Effector memory CD8-positive, alpha-beta T cell (primary cell): ENCODE measurements at regions not wholly inside any gene's neighbourhood (a gene's known extent, or its start where the extent isn't known, plus 50 kb on each side); places are given as distances from the start of the nearest gene placed in this dataset.
"Not testable (repeated sequence)": the region's sequence is repeated elsewhere in the genome, so short reads cannot be mapped to it uniquely, and the experiment has no call there.

ENCODE experiments used
- ATAC-seq: fragments of 150-1000 bp; cut with Tn5 transposase; replicated peaks from 2 replicates; pipeline ENCODE4 v1.10.0; 2021; ENCODE audit warnings: mild to moderate bottlenecking, moderate library complexity
- DNase-seq, 3 experiments: peaks; one replicate each; pipeline ENCODE4 v3.0.0; 2021
- H3K27ac Mint-ChIP-seq, 2 donors: one replicate each; pipeline ENCODE4 v1.8.0; 2022; ENCODE audit warnings: mild to moderate bottlenecking in 2 of 2, mixed read lengths in 2 of 2, moderate library complexity in 2 of 2
- H3K27me3 Mint-ChIP-seq, 2 donors: one replicate each; pipeline ENCODE4 v1.8.0; 2022; ENCODE audit warnings: mixed read lengths in 2 of 2
- H3K36me3 Mint-ChIP-seq: one replicate; pipeline ENCODE4 v1.8.0; 2022; ENCODE audit warnings: mild to moderate bottlenecking, moderate library complexity, mixed read lengths; ENCODE audit not compliant: insufficient read depth
- H3K4me1 Mint-ChIP-seq, 2 donors: one replicate each; pipeline ENCODE4 v1.8.0; 2022; ENCODE audit warnings: low read depth in 2 of 2, mixed read lengths in 2 of 2
- H3K4me3 Mint-ChIP-seq, 2 donors: one replicate each; pipeline ENCODE4 v1.8.0; 2022; ENCODE audit warnings: mild to moderate bottlenecking in 2 of 2, mixed read lengths in 2 of 2, moderate library complexity in 2 of 2
- H3K9me3 Mint-ChIP-seq, 2 donors: one replicate each; pipeline ENCODE4 v1.8.0; 2022; ENCODE audit warnings: mixed read lengths in 2 of 2

- not testable (repeated sequence) for ATAC-seq, H3K4me3 Mint-ChIP-seq, H3K36me3 Mint-ChIP-seq, H3K27ac Mint-ChIP-seq, H3K4me1 Mint-ChIP-seq, DNase-seq, H3K27me3 Mint-ChIP-seq
- H3K9me3 Mint-ChIP-seq = peaks cover 10 to 20% of the 10 kb centered on the region in 2 donors
Measured at GRCh38 chr11:96585944-96586880, 196.4 kb downstream of the JRKL start.

GRCh38 chr11:96588793-96589192 lies 199.0 kb downstream of the JRKL start:
- not testable (repeated sequence) for H3K4me1 Mint-ChIP-seq, H3K27ac Mint-ChIP-seq, H3K36me3 Mint-ChIP-seq, ATAC-seq, DNase-seq, H3K27me3 Mint-ChIP-seq, H3K4me3 Mint-ChIP-seq
- H3K9me3 Mint-ChIP-seq = peaks cover 8 to 20% of the 10 kb centered on the region in 2 donors

GRCh38 chr11:96595011-96595410 lies 205.2 kb downstream of the JRKL start:
- Mint-ChIP-seq H3K36me3 (no peaks in the 10 kb centered on the region), H3K4me3 (no peak overlapping the region), H3K9me3 (peaks cover 0 to 7% of the 10 kb centered on the region in 2 donors), H3K27ac (no peak overlapping the region), H3K27me3 (no peaks in the 10 kb centered on the region), H3K4me1 (no peaks in the 10 kb centered on the region)
- ATAC-seq (no peak), DNase-seq (no peak)

- Mint-ChIP-seq H3K27me3 (no peaks in the 10 kb centered on the region), H3K27ac (no peak overlapping the region), H3K9me3 (peaks cover 0 to 8% of the 10 kb centered on the region in 2 donors), H3K4me3 (no peak overlapping the region), H3K36me3 (no peaks in the 10 kb centered on the region), H3K4me1 (no peaks in the 10 kb centered on the region)
- no peak for DNase-seq
- ATAC-seq = no peak
Measured at GRCh38 chr11:96607864-96608558, 218.2 kb downstream of the JRKL start.

GRCh38 chr11:96614101-96614500 lies 224.3 kb downstream of the JRKL start:
- Mint-ChIP-seq H3K4me1 (no peaks in the 10 kb centered on the region), H3K4me3 (no peak overlapping the region), H3K27me3 (no peaks in the 10 kb centered on the region), H3K36me3 (peaks cover 3% of the 10 kb centered on the region), H3K9me3 (peaks cover 0 to 8% of the 10 kb centered on the region in 2 donors), H3K27ac (no peak overlapping the region)
- ATAC-seq = no peak
- DNase-seq = no peak

- Mint-ChIP-seq H3K9me3 (peaks cover 1 to 8% of the 10 kb centered on the region in 2 donors), H3K36me3 (peaks cover 3% of the 10 kb centered on the region)
- no peak for ATAC-seq
Measured at GRCh38 chr11:96614846-96615245, 225.0 kb downstream of the JRKL start.

GRCh38 chr11:96620464-96621044 lies 230.7 kb downstream of the JRKL start:
- Mint-ChIP-seq H3K27ac (no peak overlapping the region), H3K9me3 (peaks cover 0 to 1% of the 10 kb centered on the region in 2 donors), H3K36me3 (no peaks in the 10 kb centered on the region), H3K4me3 (no peak overlapping the region), H3K27me3 (no peaks in the 10 kb centered on the region), H3K4me1 (no peaks in the 10 kb centered on the region)
- no peak for ATAC-seq
- no peak for DNase-seq

More at GRCh38 chr11:96614846-96615245, 225.0 kb downstream of the JRKL start:
- H3K4me1 Mint-ChIP-seq = no peaks in the 10 kb centered on the region
- H3K27ac Mint-ChIP-seq = no peak overlapping the region
- DNase-seq = no peak
- no peaks in the 10 kb centered on the region for H3K27me3 Mint-ChIP-seq
- H3K4me3 Mint-ChIP-seq = no peak overlapping the region

- DNase-seq (no peak), ATAC-seq (no peak)
- no peaks in the 10 kb centered on the region for H3K4me1 Mint-ChIP-seq
- peaks cover 0 to 3% of the 10 kb centered on the region in 2 donors for H3K9me3 Mint-ChIP-seq
- no peaks in the 10 kb centered on the region for H3K36me3 Mint-ChIP-seq
- H3K27me3 Mint-ChIP-seq = no peaks in the 10 kb centered on the region
- H3K27ac Mint-ChIP-seq = no peak overlapping the region
- no peak overlapping the region for H3K4me3 Mint-ChIP-seq
Measured at GRCh38 chr11:96621161-96621560, 231.3 kb downstream of the JRKL start.

- no peak for DNase-seq
- Mint-ChIP-seq H3K4me3 (no peak overlapping the region), H3K4me1 (no peaks in the 10 kb centered on the region), H3K27ac (no peak overlapping the region), H3K36me3 (no peaks in the 10 kb centered on the region), H3K27me3 (no peaks in the 10 kb centered on the region), H3K9me3 (peaks cover 0 to 3% of the 10 kb centered on the region in 2 donors)
- no peak for ATAC-seq
Measured at GRCh38 chr11:96622026-96622634, 232.3 kb downstream of the JRKL start.

GRCh38 chr11:96624126-96624525 lies 234.3 kb downstream of the JRKL start:
- DNase-seq = no peak
- H3K9me3 Mint-ChIP-seq = peaks cover 0 to 3% of the 10 kb centered on the region in 2 donors
- no peaks in the 10 kb centered on the region for H3K4me1 Mint-ChIP-seq
- H3K4me3 Mint-ChIP-seq = no peak overlapping the region
- no peak overlapping the region for H3K27ac Mint-ChIP-seq
- H3K36me3 Mint-ChIP-seq = no peaks in the 10 kb centered on the region
- H3K27me3 Mint-ChIP-seq = no peaks in the 10 kb centered on the region
- no peak for ATAC-seq

- no peak for ATAC-seq
Measured at GRCh38 chr11:96627376-96627775, 237.6 kb downstream of the JRKL start.

GRCh38 chr11:96635655-96636054 lies 245.8 kb downstream of the JRKL start:
- Mint-ChIP-seq H3K36me3 (no peaks in the 10 kb centered on the region), H3K4me1 (no peaks in the 10 kb centered on the region), H3K27me3 (no peaks in the 10 kb centered on the region), H3K9me3 (peaks cover 3 to 11% of the 10 kb centered on the region in 2 donors), H3K27ac (no peak overlapping the region), H3K4me3 (no peak overlapping the region)
- DNase-seq (no peak), ATAC-seq (no peak)

More at GRCh38 chr11:96627376-96627775, 237.6 kb downstream of the JRKL start:
- H3K36me3 Mint-ChIP-seq = no peaks in the 10 kb centered on the region
- no peak for DNase-seq
- H3K27ac Mint-ChIP-seq = no peak overlapping the region
- H3K4me1 Mint-ChIP-seq = no peaks in the 10 kb centered on the region
- H3K27me3 Mint-ChIP-seq = no peaks in the 10 kb centered on the region
- peaks cover 4 to 16% of the 10 kb centered on the region in 2 donors for H3K9me3 Mint-ChIP-seq
- no peak overlapping the region for H3K4me3 Mint-ChIP-seq

- H3K4me1 Mint-ChIP-seq = no peaks in the 10 kb centered on the region
- no peaks in the 10 kb centered on the region for H3K36me3 Mint-ChIP-seq
- peaks cover 0 to 2% of the 10 kb centered on the region in 2 donors for H3K9me3 Mint-ChIP-seq
- H3K27me3 Mint-ChIP-seq = no peaks in the 10 kb centered on the region
- no peak for ATAC-seq
- no peak for DNase-seq
- no peak overlapping the region for H3K4me3 Mint-ChIP-seq
- H3K27ac Mint-ChIP-seq = no peak overlapping the region
Measured at GRCh38 chr11:96641261-96641660, 251.4 kb downstream of the JRKL start.
